Stomach (tissue), 8 donors: ENCODE measurements at regions not wholly inside any gene's neighbourhood (a gene's known extent, or its start where the extent isn't known, plus 50 kb on each side); places are given as distances from the start of the nearest gene placed in this dataset.
"Not testable (repeated sequence)": the region's sequence is repeated elsewhere in the genome, so short reads cannot be mapped to it uniquely, and the experiment has no call there.

Experiments
- DNase-seq, 2 donors: peaks; one replicate each; pipeline versions ENCODE4 v3.0.0 to v3.0.0-alpha.2; 2013 to 2019
- H3K27ac ChIP-seq, 5 donors: fragments of 200-600 bp in 4 of 5; sonication (generic) in 4 of 5; one replicate each; pipeline ENCODE4 v1.5.1; 2013 to 2019; ENCODE audit warnings: mild to moderate bottlenecking in 1 of 5, moderate library complexity in 1 of 5
- H3K27me3 ChIP-seq, 3 donors: fragments of 200-600 bp; sonication (generic); one replicate each; pipeline ENCODE4 v1.5.1; 2017 to 2019; ENCODE audit warnings: mixed run types in 1 of 3
- H3K36me3 ChIP-seq, 4 donors: fragments of 200-600 bp; sonication (generic); 1 replicate in 3 of 4; 2 replicates in 1 of 4; pipeline ENCODE4 v1.5.1; 2016 to 2019
- H3K4me1 ChIP-seq, 4 donors: fragments of 200-600 bp; sonication (generic); one replicate each; pipeline ENCODE4 v1.5.1; 2016 to 2019
- H3K4me3 ChIP-seq, 4 donors: fragments of 200-600 bp; sonication (generic) in 3 of 4; one replicate each; pipeline ENCODE4 v1.5.1; 2016 to 2019; ENCODE audit warnings: mild to moderate bottlenecking in 1 of 4
- H3K9me3 ChIP-seq, 4 donors: fragments of 200-600 bp; sonication (generic); one replicate each; pipeline ENCODE4 v1.5.1; 2016 to 2019
- CTCF ChIP-seq, 7 experiments: fragments of 450-650 bp in 4 of 7; fragments of 200-600 bp in 3 of 7; sonication (generic) in 3 of 7; IDR thresholded peaks; one replicate each; pipeline ENCODE4 v1.5.1; 2016 to 2019; ENCODE audit warnings: antibody characterized with exemption in 7 of 7, control low read depth in 2 of 7, mild to moderate bottlenecking in 1 of 7
- EP300 ChIP-seq: sonication (generic); formaldehyde crosslinking; IDR thresholded peaks from one replicate; pipeline ENCODE4 v1.6.1; 2017; ENCODE audit warnings: antibody characterized with exemption
- POLR2A ChIP-seq, 4 donors: fragments of 450-650 bp; IDR thresholded peaks; one replicate each; pipeline ENCODE4 v1.6.1; 2016; ENCODE audit warnings: antibody characterized with exemption in 4 of 4, control low read depth in 2 of 4, mild to moderate bottlenecking in 1 of 4, moderate library complexity in 1 of 4
- POLR2AphosphoS5 ChIP-seq, 3 donors: sonication (generic); formaldehyde crosslinking; IDR thresholded peaks; one replicate each; pipeline ENCODE4 v1.6.1; 2016; ENCODE audit warnings: antibody characterized with exemption in 3 of 3
- WGBS, 5 donors: extraction: QIAGEN DNeasy Blood & Tissue Kit in 3 of 5; methylation state at CpG; one replicate each; pipeline versions ENCODE4 v1.1.5 to v1.1.7; 2013 to 2018; 5-methylcytosine and 5-hydroxymethylcytosine counted together
- intact Hi-C: fragments of 100-400 bp; cut with DNase I; formaldehyde crosslinking; loops from one replicate; pipeline ENCODE4 v1.15.1; 2023; ENCODE audit warnings: low total_unique reads
- donor health status: healthy with polysubstance abuse.
- donor health status: Bipolar disorder and iron deficiency.
- donor health status: healthy.

GRCh38 chr2:104976603-104977120, 61.2 kb upstream of the MRPS9 start:
- H3K27ac ChIP-seq, result no peak overlapping the region
- intact Hi-C loops, result no loop called here
- no peaks in the 10 kb centered on the region for H3K27me3 ChIP-seq
- peaks cover 0 to 4% (median 0%) of the 10 kb centered on the region in 4 donors for H3K9me3 ChIP-seq
- H3K4me3 ChIP-seq, result no peak overlapping the region
- TF ChIP-seq EP300 (no peak), POLR2AphosphoS5 (IDR thresholded peaks at IDR 0.05) (no peak), CTCF (IDR thresholded peaks at IDR 0.05) (no peak), POLR2A (IDR thresholded peaks at IDR 0.05) (no peak)
- peak in 1 of 2 donors; percentile 14 for DNase-seq
- 39 to 60% (median 57%) methylated on average over 4 of the region's 4 CpGs for WGBS, 5 donors
- H3K36me3 ChIP-seq, result no peaks in the 10 kb centered on the region
- no peaks in the 10 kb centered on the region for H3K4me1 ChIP-seq

GRCh38 chr2:104977958-104978357, 59.9 kb upstream of the MRPS9 start:
- WGBS, 5 donors, result 95 to 100% (median 97%) methylated on average over 1 of the region's 1 CpG
- DNase-seq, result no peak
- no peak overlapping the region for H3K27ac ChIP-seq

GRCh38 chr2:104979786-104980185, 58.1 kb upstream of the MRPS9 start:
- WGBS, 5 donors, result 54 to 72% (median 65%) methylated on average over 6 of the region's 6 CpGs
- H3K27ac ChIP-seq, H3K4me1 ChIP-seq, DNase-seq, intact Hi-C loops, H3K27me3 ChIP-seq, H3K4me3 ChIP-seq, H3K36me3 ChIP-seq: not testable (repeated sequence)
- H3K9me3 ChIP-seq, result peaks cover 0 to 13% (median 3%) of the 10 kb centered on the region in 4 donors

More at GRCh38 chr2:104977958-104978357, 59.9 kb upstream of the MRPS9 start:
- TF ChIP-seq POLR2AphosphoS5 (IDR thresholded peaks at IDR 0.05) (no peak), EP300 (no peak), POLR2A (IDR thresholded peaks at IDR 0.05) (no peak), CTCF (IDR thresholded peaks at IDR 0.05) (no peak)
- H3K9me3 ChIP-seq, result peaks cover 0 to 5% (median 0%) of the 10 kb centered on the region in 4 donors
- H3K4me3 ChIP-seq, result no peak overlapping the region
- H3K36me3 ChIP-seq, result no peaks in the 10 kb centered on the region
- H3K4me1 ChIP-seq, result no peaks in the 10 kb centered on the region
- H3K27me3 ChIP-seq, result no peaks in the 10 kb centered on the region
- intact Hi-C loops, result no loop called here

- intact Hi-C loops, result no loop called here
- H3K9me3 ChIP-seq, result peaks cover 0 to 13% (median 4%) of the 10 kb centered on the region in 4 donors
- H3K27ac ChIP-seq, result no peak overlapping the region
- 76 to 93% (median 88%) methylated on average over 7 of the region's 7 CpGs for WGBS, 5 donors
- no peaks in the 10 kb centered on the region for H3K4me1 ChIP-seq
- no peak for DNase-seq
- TF ChIP-seq EP300 (no peak), POLR2A (IDR thresholded peaks at IDR 0.05) (no peak), POLR2AphosphoS5 (IDR thresholded peaks at IDR 0.05) (no peak)
- no peaks in the 10 kb centered on the region for H3K27me3 ChIP-seq
- H3K36me3 ChIP-seq, result no peaks in the 10 kb centered on the region
- no peak overlapping the region for H3K4me3 ChIP-seq
These were observed 55.8 kb upstream of the MRPS9 start for GRCh38 chr2:104982111-104982510.
